HFFc6 (cell line): ENCODE measurements at regions not wholly inside any gene's neighbourhood (a gene's known extent, or its start where the extent isn't known, plus 50 kb on each side); places are given as distances from the start of the nearest gene placed in this dataset.

Experiments used
- DNase-seq: peaks from one replicate; pipeline ENCODE4 v3.0.0-alpha.2; 2018
- H3K27ac Mint-ChIP-seq: 2 replicates; pipeline ENCODE4 v1.8.0; 2020; ENCODE audit warnings: mild to moderate bottlenecking, mixed read lengths
- H3K27me3 Mint-ChIP-seq: 2 replicates; pipeline ENCODE4 v1.8.0; 2021; ENCODE audit warnings: mild to moderate bottlenecking, moderate library complexity, mixed read lengths; ENCODE audit not compliant: insufficient read depth
- H3K36me3 Mint-ChIP-seq: 2 replicates; pipeline ENCODE4 v1.8.0; 2021; ENCODE audit warnings: low read depth, mixed read lengths
- H3K4me1 Mint-ChIP-seq: 2 replicates; pipeline ENCODE4 v1.8.0; 2020; ENCODE audit warnings: low read depth, mixed read lengths
- H3K4me3 Mint-ChIP-seq: 2 replicates; pipeline ENCODE4 v1.8.0; 2020; ENCODE audit warnings: mild to moderate bottlenecking, moderate library complexity, mixed read lengths
- H3K9me3 Mint-ChIP-seq: 2 replicates; pipeline ENCODE4 v1.8.0; 2020; ENCODE audit warnings: mild to moderate bottlenecking, mixed read lengths
- TF ChIP-seq, protein P1 (sequence below): fragments of 200-600 bp; sonication (generic); IDR thresholded peaks from 2 replicates; pipeline ENCODE4 v1.5.0; 2021; ENCODE audit warnings: antibody characterized with exemption, mild to moderate bottlenecking

DNA sequence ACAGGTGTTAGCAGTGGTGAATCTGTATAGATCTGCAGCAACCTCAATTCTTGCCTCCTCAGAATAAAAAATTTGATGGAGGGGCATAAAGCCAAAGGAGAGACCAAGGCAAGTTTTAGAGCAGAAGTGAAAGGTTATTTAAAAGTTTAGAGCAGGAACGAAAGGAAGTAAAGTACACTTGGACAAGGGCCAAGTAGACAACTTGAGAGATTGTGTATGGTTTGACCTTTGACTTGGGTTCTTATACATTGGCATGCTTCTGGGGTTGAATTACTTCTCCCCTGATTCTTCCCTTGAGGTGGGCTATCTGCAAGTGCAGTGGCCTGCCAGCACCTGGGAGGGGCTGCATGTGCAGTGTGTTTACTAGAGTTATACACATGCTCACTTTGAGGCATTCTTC, 278.8 kb upstream of the NDST3 start:
- no peak for DNase-seq
- Mint-ChIP-seq H3K4me3 (no peak overlapping the region), H3K4me1 (no peaks in the 10 kb centered on the region), H3K9me3 (peaks cover 59% of the 10 kb centered on the region), H3K27ac (no peak overlapping the region), H3K36me3 (peaks cover 6% of the 10 kb centered on the region; the same call in 1 of the 2 replicates), H3K27me3 (no peaks in the 10 kb centered on the region; the same call in 1 of the 2 replicates)
- TF ChIP-seq, protein P1, sequence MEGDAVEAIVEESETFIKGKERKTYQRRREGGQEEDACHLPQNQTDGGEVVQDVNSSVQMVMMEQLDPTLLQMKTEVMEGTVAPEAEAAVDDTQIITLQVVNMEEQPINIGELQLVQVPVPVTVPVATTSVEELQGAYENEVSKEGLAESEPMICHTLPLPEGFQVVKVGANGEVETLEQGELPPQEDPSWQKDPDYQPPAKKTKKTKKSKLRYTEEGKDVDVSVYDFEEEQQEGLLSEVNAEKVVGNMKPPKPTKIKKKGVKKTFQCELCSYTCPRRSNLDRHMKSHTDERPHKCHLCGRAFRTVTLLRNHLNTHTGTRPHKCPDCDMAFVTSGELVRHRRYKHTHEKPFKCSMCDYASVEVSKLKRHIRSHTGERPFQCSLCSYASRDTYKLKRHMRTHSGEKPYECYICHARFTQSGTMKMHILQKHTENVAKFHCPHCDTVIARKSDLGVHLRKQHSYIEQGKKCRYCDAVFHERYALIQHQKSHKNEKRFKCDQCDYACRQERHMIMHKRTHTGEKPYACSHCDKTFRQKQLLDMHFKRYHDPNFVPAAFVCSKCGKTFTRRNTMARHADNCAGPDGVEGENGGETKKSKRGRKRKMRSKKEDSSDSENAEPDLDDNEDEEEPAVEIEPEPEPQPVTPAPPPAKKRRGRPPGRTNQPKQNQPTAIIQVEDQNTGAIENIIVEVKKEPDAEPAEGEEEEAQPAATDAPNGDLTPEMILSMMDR = no peak

DNA sequence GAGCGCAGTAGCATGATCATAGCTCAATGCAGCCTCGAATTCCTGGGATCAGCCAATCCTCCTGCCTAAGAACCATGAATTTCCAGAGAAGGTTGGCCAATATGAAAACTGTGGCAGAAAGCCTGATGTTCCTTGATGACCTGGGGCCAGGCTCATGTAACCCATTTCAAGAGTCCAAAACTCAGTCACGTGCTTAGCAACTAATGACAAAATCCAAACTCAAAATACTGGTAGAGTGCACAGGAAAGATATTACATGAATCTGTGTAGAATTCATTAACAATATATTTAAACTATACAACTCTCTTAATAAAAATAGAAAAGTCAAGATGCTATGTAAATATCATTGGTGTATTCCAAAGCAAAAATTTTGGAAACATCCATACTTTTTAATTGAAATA, 265.7 kb upstream of the NDST3 start:
- H3K9me3 Mint-ChIP-seq = peaks cover 33% of the 10 kb centered on the region
- no peak overlapping the region for H3K4me3 Mint-ChIP-seq
- no peak for DNase-seq
- H3K36me3 Mint-ChIP-seq = no peaks in the 10 kb centered on the region
- TF ChIP-seq, protein P1 = no peak
- peaks cover 4% of the 10 kb centered on the region; the same call in 1 of the 2 replicates for H3K27me3 Mint-ChIP-seq
- H3K27ac Mint-ChIP-seq = no peak overlapping the region
- no peaks in the 10 kb centered on the region for H3K4me1 Mint-ChIP-seq

DNA sequence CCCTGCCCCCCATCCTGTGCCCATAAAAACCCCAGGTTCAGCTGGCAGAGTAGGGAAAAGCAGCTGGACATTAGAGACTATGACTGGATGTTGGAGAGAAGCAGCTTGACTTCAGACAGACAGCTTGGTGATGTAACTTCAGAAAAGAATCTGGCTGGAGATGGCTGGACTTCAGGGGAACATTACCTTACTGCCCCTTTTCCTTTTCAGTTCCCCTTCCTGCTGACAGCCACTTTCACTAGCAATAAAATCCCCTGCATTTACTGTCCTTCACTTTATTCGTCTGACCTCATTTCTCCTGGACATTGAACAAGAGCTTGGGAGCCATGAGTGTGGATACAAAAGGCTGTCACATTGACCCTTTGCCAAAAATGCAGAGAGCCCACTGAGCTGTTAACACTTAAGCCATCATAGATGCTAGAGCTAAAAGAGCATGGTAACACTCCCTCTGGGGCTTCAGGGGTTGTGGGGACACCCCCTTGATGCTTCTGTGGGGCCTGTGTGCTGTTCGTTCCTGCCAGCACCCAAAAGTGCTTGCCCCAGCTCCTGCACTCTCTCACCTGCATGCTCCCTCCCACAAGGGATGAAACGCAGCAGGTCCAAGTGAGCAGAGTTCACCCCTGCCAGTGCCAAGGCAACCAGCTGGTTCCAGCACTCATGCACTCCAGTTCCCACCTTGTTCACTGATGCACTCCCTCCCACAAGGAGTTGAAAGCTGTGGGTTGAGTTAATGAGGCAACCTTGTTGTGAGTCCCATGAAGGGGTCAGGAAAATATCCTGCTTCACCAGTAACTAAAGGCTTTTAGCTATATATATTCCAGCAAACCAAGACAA, 263.8 kb upstream of the NDST3 start:
- Mint-ChIP-seq H3K27me3 (peaks cover 4% of the 10 kb centered on the region; the same call in 1 of the 2 replicates), H3K36me3 (no peaks in the 10 kb centered on the region), H3K4me1 (no peaks in the 10 kb centered on the region), H3K27ac (no peak overlapping the region), H3K9me3 (peaks cover 33% of the 10 kb centered on the region), H3K4me3 (no peak overlapping the region)
- TF ChIP-seq, protein P1 = no peak
- DNase-seq = no peak

DNA sequence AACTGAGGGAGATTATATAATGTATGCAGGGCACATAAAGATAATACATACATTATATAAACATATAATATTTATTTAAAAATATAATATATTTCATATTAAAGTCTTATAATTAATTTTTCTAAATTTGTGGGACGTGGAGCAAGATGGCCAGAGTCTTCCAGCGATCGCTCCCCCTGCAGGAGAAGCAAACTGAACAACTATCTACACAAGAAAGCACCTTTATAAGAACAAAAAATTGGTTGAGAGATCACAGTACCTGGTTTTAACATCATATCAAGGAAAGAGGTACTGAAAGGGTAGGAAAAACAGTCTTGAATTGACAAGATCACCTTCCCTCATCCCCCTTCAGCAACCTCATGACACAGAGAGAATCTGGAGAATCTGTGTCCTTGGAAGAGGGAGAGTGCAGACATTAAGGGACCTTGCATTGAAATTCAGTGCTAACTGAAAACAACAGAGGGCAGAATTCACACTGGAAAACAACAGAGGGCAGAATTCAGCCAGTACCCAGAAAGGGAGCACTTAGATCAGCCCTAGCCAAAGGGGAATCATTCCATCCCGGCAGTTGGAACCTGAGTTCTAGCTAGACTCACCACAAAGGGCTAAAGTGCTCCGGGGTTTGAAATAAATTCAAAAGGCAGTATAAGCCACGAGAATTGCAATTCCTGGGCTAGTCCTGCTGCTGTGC, 262.5 kb upstream of the NDST3 start:
- H3K27ac Mint-ChIP-seq = no peak overlapping the region
- H3K36me3 Mint-ChIP-seq = no peaks in the 10 kb centered on the region
- TF ChIP-seq, protein P1 = peak; percentile 18; the same call in 1 of the 2 replicates
- no peak overlapping the region for H3K4me3 Mint-ChIP-seq
- H3K27me3 Mint-ChIP-seq = peaks cover 4% of the 10 kb centered on the region; the same call in 1 of the 2 replicates
- no peak for DNase-seq
- H3K9me3 Mint-ChIP-seq = peaks cover 36% of the 10 kb centered on the region
- H3K4me1 Mint-ChIP-seq = no peaks in the 10 kb centered on the region

DNA sequence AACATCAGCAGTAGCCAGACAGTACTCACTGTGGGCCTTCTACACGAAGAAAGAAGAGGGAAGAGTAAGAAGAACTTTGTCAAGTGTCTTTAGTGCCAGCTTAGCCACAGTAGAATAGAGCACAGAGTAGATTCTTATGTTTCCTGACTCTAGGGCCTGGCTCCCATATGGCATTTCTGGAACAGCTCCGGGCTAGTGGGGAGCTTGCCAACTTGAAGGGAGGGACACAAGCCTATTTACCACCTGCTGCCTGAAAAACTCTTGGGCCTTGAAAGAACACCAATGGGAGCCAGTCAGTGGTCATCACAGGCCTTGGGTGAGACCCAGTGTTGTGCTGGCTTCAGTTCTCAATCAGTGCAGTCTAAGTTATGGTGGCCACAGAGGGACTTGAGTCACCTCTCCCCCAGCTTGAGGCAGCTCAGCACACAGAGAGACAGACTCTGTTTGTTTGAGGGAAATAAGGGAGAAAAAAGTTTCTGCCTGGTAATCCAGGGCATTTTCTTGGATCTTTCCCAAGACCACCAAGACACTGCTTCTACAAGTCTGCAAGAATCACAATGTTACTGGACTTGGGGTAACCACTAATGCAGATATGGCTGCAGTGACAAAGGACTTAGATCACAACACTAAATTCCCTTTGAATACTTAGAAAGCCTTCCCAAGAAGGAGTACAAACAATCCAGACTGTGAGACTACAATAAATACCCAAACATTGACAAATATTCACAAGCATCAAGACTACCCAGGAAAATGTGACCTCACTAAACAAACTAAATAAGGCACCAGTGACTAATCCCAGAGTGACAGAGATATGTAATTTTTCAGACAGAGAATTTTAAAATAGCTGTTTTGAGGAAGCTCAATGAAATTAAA, 261.0 kb upstream of the NDST3 start:
- Mint-ChIP-seq H3K4me3 (no peak overlapping the region), H3K9me3 (peaks cover 36% of the 10 kb centered on the region), H3K4me1 (no peaks in the 10 kb centered on the region), H3K27me3 (peaks cover 4% of the 10 kb centered on the region; the same call in 1 of the 2 replicates), H3K27ac (no peak overlapping the region), H3K36me3 (no peaks in the 10 kb centered on the region)
- TF ChIP-seq, protein P1 = no peak
- no peak for DNase-seq
